ENCODE measurements at regions not wholly inside any gene's neighbourhood (a gene's known extent, or its start where the extent isn't known, plus 50 kb on each side); places are given as distances from the start of the nearest gene placed in this dataset.

DNA sequence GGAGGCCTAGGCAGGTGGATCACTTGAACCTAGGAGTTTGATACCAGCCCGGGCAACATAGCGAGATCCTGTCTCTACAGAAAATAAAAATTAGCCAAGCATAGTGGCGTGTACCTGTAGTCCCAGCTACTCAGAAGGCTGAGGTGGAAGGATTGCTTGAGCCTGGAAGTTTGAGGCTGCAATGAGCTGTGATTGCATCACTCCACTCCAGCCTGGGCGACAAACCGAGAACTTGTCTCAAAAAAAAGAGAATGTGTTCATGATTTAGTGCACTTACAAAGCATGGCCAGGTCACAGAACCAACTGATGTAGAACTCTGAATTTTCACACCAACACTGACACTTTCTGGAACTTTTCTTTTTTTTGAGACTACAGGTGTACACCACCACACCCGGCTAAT, 182.7 kb downstream of the ZFP64 start:
- Histone ChIP-seq H3K9me2 (replicated peaks; ENCODE audit: low read depth, low read length) (no peaks in the 10 kb centered on the region), H2AFZ (ENCODE audit: low read length) (no peak overlapping the region), H3K9me3 (ENCODE audit: insufficient read depth, low read depth, low read length) (no peaks in the 10 kb centered on the region; the same call in 1 of the 2 replicates), H3K4me3 (ENCODE audit: low read length, poor library complexity, severe bottlenecking) (no peak overlapping the region), H3K9ac (ENCODE audit: low read depth, low read length, poor library complexity, severe bottlenecking) (no peak overlapping the region), H3K4me1 (ENCODE audit: insufficient read depth, low read length, poor library complexity, severe bottlenecking) (no peaks in the 10 kb centered on the region), H4K20me1 (ENCODE audit: insufficient read depth, low read length, poor library complexity, severe bottlenecking) (no peaks in the 10 kb centered on the region), H3K36me3 (ENCODE audit: insufficient read depth, low read length) (no peaks in the 10 kb centered on the region), H3K79me2 (ENCODE audit: insufficient read depth, low read length) (no peaks in the 10 kb centered on the region), H3K4me2 (ENCODE audit: low read depth, low read length, poor library complexity, severe bottlenecking) (no peak overlapping the region), H3K27me3 (ENCODE audit: insufficient read depth, low read length, poor library complexity, severe bottlenecking) (no peaks in the 10 kb centered on the region), H3F3A (ENCODE audit: low read depth) (no peaks in the 10 kb centered on the region)
- TF ChIP-seq EZH2phosphoT487 (IDR thresholded peaks at IDR 0.05; ENCODE audit: borderline replicate concordance), result no peak
- TF ChIP-seq, protein P1, sequence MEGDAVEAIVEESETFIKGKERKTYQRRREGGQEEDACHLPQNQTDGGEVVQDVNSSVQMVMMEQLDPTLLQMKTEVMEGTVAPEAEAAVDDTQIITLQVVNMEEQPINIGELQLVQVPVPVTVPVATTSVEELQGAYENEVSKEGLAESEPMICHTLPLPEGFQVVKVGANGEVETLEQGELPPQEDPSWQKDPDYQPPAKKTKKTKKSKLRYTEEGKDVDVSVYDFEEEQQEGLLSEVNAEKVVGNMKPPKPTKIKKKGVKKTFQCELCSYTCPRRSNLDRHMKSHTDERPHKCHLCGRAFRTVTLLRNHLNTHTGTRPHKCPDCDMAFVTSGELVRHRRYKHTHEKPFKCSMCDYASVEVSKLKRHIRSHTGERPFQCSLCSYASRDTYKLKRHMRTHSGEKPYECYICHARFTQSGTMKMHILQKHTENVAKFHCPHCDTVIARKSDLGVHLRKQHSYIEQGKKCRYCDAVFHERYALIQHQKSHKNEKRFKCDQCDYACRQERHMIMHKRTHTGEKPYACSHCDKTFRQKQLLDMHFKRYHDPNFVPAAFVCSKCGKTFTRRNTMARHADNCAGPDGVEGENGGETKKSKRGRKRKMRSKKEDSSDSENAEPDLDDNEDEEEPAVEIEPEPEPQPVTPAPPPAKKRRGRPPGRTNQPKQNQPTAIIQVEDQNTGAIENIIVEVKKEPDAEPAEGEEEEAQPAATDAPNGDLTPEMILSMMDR (conservative IDR thresholded peaks at IDR 0.05; ENCODE audit: low read length), result no peak

DNA sequence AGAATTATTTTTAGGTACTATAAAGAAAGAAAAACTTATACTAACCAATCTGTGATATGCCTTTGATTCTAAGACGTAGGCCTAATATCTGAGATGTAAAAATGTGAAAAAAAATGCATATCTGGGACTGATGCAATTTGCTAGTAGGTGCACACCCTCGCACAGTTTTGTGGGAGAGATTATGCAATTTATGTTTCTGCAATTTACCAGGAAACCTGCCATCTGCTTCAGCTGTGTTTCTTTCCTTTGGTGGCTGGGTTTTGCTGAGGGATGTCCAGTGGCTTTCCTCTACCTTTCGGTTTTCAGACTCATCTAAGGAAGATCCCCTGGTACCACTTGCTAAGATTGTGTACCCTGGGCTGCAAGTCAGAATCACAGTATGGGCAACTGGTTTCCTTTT, 186.9 kb downstream of the ZFP64 start:
- Histone ChIP-seq H3K36me3 (ENCODE audit: insufficient read depth, low read length) (no peaks in the 10 kb centered on the region), H3K4me3 (ENCODE audit: low read length, poor library complexity, severe bottlenecking) (no peak overlapping the region), H3K4me1 (ENCODE audit: insufficient read depth, low read length, poor library complexity, severe bottlenecking) (no peaks in the 10 kb centered on the region), H3K27me3 (ENCODE audit: insufficient read depth, low read length, poor library complexity, severe bottlenecking) (no peaks in the 10 kb centered on the region), H3K4me2 (ENCODE audit: low read depth, low read length, poor library complexity, severe bottlenecking) (no peak overlapping the region), H3K9me3 (ENCODE audit: insufficient read depth, low read depth, low read length) (no peaks in the 10 kb centered on the region), H3F3A (ENCODE audit: low read depth) (no peaks in the 10 kb centered on the region), H3K79me2 (ENCODE audit: insufficient read depth, low read length) (no peaks in the 10 kb centered on the region), H4K20me1 (ENCODE audit: insufficient read depth, low read length, poor library complexity, severe bottlenecking) (no peaks in the 10 kb centered on the region), H3K9ac (ENCODE audit: low read depth, low read length, poor library complexity, severe bottlenecking) (no peak overlapping the region), H3K9me2 (replicated peaks; ENCODE audit: low read depth, low read length) (no peaks in the 10 kb centered on the region), H2AFZ (ENCODE audit: low read length) (no peak overlapping the region)
- TF ChIP-seq EZH2phosphoT487 (IDR thresholded peaks at IDR 0.05; ENCODE audit: borderline replicate concordance), result no peak
- TF ChIP-seq, protein P1 (conservative IDR thresholded peaks at IDR 0.05; ENCODE audit: low read length), result no peak

DNA sequence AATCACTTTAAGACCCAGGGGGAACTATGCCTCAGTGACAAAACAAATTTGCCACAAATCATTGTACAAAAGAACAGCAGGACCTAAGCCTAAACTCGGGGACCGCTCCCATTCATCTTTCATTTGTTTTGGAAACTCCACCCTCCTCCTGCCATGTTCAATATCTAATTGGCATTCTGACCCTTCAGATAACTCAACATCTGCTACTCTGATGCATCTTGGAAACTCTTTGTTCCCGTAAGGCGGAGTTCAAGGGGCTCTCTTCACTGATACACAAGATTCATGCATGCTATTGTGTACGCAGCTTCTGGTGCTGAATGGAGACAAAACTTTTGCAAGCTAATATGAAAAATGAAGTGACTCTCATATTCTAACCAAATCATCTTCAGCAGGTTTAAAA, 187.6 kb downstream of the ZFP64 start:
- Histone ChIP-seq H3K9me2 (replicated peaks; ENCODE audit: low read depth, low read length) (no peaks in the 10 kb centered on the region), H3K4me1 (ENCODE audit: insufficient read depth, low read length, poor library complexity, severe bottlenecking) (no peaks in the 10 kb centered on the region), H3K79me2 (ENCODE audit: insufficient read depth, low read length) (no peaks in the 10 kb centered on the region), H3K9ac (ENCODE audit: low read depth, low read length, poor library complexity, severe bottlenecking) (no peak overlapping the region), H3K36me3 (ENCODE audit: insufficient read depth, low read length) (no peaks in the 10 kb centered on the region), H3K9me3 (ENCODE audit: insufficient read depth, low read depth, low read length) (no peaks in the 10 kb centered on the region), H3K4me3 (ENCODE audit: low read length, poor library complexity, severe bottlenecking) (no peak overlapping the region), H3K4me2 (ENCODE audit: low read depth, low read length, poor library complexity, severe bottlenecking) (no peak overlapping the region), H2AFZ (ENCODE audit: low read length) (no peak overlapping the region), H3K27me3 (ENCODE audit: insufficient read depth, low read length, poor library complexity, severe bottlenecking) (no peaks in the 10 kb centered on the region), H3F3A (ENCODE audit: low read depth) (no peaks in the 10 kb centered on the region), H4K20me1 (ENCODE audit: insufficient read depth, low read length, poor library complexity, severe bottlenecking) (no peaks in the 10 kb centered on the region)
- TF ChIP-seq, protein P1 (conservative IDR thresholded peaks at IDR 0.05; ENCODE audit: low read length), result no peak
- no peak for TF ChIP-seq EZH2phosphoT487 (IDR thresholded peaks at IDR 0.05; ENCODE audit: borderline replicate concordance)
